GM19395 (cell line): ENCODE measurements at regions not wholly inside any gene's neighbourhood (a gene's known extent, or its start where the extent isn't known, plus 50 kb on each side); places are given as distances from the start of the nearest gene placed in this dataset.

Experiments
- ATAC-seq: cut with Tn5 transposase; IDR thresholded peaks from one replicate; pipeline ENCODE4 v1.9.1; 2021; ENCODE audit warnings: mild to moderate bottlenecking, moderate library complexity; ENCODE audit not compliant: unreplicated experiment

DNA sequence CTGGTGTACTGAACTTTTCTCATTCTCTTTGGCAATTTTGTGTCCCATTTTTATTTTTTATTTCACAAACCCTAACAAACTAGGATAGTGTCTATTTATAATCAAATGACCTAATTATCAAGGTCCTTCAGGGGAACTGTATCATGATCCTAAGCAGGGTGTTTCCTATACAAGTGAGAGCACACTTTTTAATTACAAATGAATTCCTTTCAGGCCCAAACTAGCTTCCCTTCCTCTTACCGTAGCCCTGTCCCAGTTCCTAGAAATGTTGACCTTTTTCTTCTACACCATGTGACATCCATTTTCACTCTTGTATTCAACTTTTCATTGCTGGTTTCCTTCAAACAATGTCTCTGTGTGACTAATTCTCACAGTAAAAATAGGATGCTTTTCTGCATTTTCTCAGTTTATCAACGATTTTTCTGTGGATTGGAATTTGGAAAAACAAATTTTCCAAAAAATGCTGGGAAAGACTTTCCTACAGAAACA is 411.4 kb downstream of the CCDC91 start:
- ATAC-seq, result no peak

DNA sequence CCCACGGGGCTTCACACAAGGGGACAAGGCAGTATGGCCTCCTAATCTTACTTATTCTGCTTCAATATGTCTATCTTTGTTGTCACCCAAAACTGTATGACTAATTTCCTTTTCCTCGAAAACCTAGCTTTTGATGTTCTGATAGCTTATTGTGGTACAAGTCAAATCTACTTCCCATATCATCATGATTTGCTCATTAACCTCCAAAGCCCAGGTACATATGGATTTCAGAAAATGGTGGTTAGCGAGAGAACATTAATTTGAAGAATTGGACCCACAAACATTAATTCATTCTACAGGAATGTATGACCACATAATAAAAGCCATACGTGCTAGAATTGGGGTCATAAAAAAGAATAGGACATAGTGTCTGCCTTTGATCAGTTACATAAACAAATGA is 412.5 kb downstream of the CCDC91 start:
- no peak for ATAC-seq

DNA sequence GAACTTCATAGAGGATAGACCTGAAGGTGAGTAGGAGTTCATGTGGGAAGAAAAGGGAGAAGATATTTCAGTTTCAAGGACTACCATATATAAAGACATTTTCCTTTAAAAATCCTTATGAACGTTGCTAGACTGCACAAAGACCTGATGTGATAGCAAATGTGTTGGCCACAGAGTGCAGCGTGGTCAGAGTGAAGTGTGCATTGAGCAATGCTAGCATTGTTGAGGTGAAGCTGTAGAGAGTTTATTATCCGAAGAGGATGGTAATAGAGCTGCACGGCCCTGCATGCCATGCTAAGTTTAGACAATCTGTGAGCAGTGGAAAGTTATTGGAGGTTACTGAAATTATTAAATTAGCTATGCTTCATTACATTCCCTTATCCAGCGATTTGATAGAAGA is 413.0 kb downstream of the CCDC91 start:
- ATAC-seq, result no peak

DNA sequence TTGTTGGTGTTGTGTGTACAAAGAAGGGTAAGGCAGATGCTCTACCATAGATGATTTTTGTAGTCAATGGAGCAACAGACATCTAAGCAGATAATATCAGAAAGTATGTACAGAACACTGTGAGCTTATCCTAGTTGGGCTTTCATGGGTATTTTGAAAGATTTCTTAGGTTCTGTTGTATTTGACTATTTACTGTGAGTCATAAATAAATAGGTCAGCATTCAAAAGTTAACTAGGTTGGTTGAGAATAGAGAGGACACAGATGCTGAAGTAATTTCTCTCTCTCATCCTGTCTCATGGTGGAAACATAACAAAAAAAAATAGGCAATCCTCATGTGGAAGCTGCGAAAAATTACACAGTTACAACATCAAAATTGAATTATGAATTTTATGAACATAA is 413.5 kb downstream of the CCDC91 start:
- ATAC-seq, result no peak

DNA sequence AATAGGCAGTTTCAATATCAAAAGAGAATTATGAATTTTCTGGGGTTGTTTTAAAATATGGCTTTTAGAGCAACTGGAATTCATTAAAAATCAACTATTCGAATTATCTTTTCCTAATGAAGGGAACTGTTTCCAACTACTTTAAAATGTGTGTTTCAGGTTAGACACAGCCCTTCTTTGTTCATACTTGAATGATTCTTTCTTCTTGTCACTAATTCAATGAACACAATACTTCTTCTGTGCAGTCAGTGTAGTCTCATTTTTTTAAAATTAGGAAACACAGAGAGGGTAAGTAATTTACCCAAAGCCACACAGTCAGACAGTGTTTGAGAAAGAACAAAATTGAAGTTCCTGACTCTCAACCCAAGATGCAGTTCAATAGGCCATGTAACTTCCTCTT is 414.0 kb downstream of the CCDC91 start:
- ATAC-seq, result no peak

DNA sequence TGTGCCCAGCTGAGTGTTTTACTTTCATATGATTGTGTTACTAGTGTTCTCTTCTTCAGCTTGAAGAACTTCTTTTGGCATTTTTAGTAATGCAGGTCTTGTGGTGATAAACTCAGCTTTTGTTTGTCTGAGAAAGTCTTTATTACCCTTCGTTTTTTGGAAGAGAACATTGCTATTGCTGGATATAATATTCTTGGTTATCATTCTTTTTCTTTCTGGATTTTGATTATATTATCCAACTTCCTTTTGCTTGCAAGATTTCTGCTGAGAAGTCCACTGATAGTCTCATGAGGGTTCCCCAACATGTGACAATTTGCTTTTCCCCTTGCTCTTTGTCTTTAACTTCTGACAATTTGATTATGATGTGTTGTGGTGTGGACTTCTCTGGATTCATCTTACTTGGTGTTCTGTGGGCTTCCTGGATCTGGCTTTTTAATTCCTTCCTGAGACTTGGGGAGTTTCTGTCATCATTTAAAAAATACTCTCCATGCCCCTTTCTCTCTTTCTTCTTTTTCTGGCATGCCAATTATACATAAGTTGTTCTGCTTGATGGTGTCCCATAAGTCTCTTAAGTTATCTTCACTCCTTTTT is 416.8 kb downstream of the CCDC91 start:
- no peak for ATAC-seq

DNA sequence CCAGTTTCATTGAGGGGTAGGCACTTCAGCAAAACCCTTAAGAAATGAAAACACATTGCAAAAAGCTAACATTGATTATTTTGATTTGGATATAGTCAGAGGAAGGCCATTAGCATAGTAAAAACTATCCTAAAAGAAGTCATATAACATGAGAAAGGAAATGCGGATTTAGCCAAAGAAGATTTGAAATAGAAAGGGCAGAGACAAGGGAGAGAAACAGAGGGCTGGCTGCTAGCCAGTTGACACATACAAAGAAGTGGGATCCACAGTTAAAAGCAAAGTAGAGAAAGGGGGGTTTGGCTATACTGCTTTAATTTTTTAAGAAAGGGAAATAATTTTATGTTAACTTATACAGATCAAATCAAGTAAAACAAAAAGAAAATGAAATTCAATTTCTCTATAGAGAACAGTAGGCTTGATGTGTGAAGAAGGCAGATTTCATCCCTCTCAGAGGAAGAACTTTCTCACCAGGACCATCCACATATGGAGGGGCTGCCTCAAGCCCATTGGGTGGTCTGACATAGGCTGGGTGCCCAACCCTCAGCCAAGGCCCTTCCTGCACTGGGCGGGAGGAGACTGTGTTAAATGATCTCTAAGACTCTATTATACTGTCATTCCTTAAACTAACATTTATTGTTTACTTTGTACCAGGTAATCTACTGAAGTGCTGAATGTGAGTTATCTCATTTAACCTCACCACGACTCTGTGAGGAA is 420.3 kb downstream of the CCDC91 start:
- ATAC-seq, result no peak

DNA sequence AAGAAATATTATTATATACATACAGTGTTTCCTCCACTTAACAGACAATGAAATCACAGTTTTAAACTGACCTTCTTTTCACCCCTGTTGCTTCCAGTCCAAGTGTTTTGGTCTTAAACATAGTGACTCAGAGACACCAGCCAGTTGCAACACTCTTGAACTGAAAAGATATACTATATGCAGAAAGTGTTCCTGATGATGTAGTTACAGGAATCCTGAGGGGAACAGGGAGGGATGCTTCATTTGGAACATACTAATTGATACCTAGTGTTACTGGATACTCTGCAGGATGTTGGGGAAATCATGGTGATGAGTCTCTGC is 420.8 kb downstream of the CCDC91 start:
- ATAC-seq, result no peak

DNA sequence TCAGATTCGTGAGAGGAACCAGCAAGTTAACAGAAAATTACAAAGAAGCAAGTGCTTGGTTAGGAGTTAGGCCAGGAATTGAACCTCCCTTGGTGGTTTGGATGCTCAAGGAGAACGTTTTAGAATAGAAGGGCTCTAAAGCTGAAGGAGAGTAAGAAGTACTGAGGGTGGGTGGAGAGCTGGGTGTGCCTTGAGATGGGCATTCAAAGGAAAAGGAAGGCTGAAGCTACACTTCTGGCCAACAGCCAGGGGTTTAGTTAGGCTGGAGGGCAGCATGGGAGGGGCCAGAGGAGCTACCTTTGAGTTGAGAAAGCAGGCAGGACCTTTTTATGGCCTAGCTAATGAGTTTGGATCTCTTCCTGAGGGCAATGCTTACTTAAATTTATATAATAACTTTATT is 421.2 kb downstream of the CCDC91 start:
- no peak for ATAC-seq

DNA sequence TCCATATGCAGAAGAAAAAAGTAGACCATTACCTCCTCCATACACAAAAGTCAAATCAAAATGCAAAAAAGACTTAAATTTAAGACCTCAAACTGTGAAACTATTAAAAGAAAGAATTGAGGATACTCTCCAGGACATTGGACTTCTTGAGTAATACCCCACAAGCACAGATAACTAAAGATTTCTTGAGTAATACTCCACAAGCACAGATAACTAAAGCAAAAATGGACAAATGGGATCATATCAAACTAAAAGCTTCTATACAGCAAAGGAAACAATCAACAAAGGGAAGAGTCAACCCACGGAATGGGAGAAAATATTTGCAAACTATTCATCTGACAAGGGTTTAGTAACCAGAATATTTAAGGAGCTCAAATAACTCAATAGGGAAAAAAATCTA is 427.9 kb downstream of the CCDC91 start:
- ATAC-seq, result no peak

DNA sequence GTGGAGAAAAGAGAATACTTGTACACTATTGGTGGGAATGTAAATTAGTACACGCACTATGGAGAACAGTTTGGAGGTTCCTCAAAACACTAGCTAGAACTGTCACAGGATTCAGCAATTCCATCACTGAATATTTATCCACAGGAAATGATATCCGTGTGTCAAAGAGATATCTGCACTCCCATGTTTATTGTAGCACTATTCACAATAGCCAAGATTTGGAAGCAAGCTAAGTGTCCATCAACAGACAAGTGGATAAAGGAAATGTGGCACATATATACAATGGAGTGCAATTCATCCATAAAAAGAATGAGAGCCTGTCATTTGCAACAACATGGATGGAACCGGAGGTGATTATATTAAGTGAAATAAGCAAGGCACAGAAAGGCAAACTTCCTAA is 428.5 kb downstream of the CCDC91 start:
- ATAC-seq, result no peak

DNA sequence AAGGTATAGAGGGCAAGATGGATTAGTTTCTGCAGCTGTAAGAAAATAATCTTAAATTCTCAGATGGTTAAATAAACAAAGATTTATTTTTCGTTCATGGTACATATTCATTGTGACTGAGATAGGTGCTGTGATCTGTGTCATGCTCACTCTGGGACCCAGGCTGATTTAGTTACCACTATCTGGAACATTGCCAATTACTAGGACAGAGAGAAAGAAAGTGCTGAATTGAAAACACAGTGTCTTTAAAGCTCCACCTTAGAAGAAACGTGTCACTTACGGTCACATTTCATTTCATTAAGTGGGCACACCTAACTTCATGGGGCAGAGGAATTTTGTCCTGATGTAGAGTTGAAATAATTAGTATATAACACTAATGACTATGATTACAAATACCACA is 430.0 kb downstream of the CCDC91 start:
- ATAC-seq, result no peak

DNA sequence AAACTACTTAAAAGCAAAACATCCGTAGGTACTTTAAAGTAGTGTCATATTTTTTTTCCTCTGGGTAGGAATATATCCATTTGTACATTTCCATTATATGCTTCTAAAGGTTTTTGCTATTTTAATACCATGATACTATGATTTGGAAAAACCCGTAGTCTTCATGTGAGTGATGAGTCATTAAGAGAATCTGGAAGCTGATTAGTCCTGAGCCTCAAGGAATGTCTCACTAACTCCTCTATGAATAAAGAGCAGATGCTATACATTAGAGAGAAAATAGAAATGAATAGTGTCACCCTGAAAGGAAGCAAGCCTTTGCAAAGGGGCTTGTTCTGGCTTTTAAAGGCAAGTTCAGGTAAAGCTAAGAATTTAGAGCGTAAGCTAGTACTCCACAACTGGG is 432.1 kb downstream of the CCDC91 start:
- ATAC-seq, result no peak

DNA sequence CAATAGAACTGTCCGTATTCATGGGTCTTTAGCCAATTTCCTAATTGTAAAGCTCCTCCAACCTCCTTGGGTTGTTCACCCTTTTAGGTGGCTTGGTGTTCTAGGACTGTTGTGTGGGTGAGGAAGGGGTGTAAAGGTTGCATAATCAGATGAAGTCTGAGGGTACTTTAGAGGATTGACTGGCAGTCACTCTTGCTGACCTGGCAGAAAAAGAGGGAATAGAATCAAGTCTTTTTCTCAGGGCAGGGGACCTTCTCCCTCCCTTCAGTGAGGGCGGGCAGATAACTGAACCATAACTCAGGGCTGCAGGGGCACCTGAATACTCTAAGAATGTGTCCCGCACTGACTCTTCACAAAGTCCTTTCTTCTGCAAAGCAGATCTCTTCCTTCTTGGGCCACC is 436.2 kb downstream of the CCDC91 start:
- ATAC-seq, result no peak

DNA sequence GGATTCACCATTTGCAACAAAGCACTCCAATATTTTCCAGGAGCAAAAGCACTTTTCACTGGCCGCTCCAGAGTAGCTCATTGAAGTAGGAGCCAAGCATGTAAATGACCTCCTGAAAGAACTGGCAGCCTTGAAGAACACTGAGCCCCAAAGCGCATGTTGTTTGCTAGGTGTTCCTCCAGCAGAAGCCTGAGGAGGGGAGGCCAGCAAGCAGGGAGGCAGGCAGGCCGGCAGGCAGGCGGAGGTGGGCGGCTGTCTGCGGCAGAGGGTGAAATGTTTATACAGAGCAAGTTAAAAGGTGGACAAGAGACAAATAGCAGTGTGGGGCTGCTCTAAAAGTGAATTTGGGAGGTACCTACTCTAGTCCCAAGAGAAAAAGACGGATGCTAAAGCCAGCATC is 439.4 kb downstream of the CCDC91 start:
- no peak for ATAC-seq

DNA sequence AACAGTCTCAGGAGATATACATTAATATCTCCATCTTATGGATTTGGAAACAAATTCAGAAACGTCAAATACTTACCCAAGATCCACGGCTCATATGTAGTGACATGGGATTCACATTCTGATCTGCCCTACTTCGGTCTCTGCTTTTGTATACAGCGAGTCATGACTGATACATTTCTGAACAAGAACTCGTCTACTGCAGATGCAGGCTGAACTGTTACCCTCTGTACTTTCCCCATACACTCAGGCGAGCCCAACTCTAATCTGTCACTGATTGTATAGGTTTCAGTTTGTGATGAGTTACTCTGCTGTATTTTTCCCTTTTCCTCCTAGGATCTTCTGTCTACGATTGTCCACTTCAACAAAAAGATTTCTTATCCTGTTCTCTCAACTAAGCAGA is 441.6 kb downstream of the CCDC91 start:
- ATAC-seq, result no peak

DNA sequence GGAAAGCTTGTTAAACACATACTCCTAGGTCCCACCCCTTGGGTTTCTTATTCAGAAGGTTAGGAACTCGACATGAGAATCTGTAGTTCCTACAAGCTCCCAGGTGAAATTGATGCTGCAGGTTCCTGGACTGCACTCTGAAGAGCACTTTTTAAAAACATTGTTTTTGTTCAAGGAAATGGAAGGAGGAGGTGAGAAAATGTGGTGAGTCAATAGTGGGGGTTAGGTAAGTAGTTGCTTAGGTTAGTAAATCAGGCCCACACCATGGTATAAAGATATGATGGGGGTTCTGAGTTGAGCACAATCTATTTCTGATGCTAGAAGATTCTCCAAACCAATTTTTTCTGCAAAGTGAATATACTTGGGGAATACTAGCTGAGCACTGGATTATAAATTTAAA is 450.3 kb downstream of the CCDC91 start:
- ATAC-seq, result no peak

DNA sequence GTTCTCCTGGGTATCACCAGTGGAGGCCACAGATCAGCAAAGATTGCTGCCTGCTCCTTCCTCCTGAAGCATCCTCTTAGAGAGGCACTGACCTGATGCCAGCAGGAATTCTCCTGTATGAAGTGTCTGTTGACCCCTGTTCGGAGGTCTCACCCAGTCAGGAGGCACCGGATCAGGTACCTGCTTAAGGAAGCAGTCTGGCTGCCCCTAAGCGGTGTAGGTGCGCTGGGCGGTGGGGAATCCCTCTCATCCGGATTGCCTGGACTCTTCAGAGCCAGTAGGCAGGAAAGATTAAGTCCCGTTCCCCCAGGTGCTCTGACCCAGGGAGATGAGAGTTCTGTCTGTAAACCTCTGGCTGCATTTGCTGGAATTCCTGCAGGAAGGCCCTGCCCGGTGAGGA is 455.2 kb downstream of the CCDC91 start:
- ATAC-seq, result no peak

DNA sequence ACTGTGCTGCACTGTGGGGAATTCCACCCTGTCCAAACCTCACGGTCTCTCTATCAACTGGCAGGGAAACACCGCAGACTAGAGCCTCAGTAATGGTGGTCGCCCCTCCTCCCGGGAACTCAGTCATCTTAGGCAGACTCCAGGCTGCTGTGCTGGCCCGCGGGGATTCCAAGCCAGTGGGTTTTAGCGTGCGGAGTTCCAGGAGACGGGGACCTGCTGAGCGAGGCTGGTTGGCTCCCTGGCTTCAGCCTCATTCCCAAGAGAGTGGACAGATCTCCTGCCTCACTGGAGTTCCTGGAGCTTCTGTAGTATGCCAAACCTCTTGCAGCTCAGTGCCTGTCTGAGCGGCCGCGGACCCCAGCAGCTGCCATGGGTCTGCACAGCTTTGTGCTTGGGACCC is 455.6 kb downstream of the CCDC91 start:
- ATAC-seq, result no peak

DNA sequence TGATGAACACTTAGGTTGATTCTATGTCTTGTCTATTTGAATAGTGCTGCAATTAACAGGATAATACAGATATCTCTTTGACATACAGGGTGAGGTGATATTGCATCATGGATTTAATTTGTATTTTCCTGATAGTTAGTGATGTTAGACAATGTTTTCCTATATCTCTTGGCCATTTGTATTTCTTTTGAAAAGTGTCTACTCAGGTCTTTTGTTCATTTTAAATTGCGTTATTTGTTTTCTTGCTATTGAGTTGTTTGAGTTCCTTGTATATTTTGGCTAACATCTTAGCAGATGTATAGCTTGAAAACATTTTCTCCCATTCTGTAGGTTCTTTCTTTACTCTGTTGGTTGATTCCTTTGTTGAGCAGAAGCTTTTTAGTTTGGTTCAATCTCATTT is 460.6 kb downstream of the CCDC91 start:
- no peak for ATAC-seq

DNA sequence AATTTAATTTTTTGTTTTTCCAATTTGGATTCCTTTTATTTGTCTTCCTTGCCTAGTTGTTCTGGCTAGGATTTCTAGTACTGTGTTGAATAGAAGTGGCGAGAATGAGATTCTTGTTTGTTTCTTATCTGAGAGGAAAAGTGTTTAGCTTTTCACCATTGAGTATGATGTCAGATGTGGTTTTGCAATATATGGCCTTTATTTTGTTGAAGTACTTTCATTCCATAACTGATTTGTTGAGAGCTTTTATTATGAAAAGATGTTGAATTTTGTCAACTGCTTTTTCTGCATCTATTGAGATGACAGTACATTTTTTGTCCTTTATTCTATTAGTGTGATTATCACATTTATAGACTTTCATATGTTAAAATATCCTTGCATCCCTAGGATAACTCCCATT is 462.0 kb downstream of the CCDC91 start:
- ATAC-seq, result no peak

DNA sequence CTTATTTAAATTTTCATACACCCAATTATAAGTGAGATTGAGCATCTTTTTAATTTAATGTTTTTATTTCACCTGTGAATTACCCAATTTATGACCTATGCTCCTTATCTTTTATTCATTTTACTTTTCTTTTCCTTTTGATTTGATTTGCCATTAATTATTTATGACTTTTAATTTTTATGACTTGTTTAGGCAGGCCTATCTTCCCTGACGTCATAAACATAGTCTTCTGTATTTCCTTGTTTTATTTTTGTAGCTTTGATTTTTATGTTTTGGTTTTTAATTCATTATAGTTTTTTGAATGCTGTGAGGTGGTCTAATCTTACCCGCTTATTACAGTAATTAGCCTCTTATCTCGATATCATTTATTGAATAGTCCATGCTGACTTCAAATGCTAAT is 467.1 kb upstream of the FAR2 start:
- no peak for ATAC-seq

DNA sequence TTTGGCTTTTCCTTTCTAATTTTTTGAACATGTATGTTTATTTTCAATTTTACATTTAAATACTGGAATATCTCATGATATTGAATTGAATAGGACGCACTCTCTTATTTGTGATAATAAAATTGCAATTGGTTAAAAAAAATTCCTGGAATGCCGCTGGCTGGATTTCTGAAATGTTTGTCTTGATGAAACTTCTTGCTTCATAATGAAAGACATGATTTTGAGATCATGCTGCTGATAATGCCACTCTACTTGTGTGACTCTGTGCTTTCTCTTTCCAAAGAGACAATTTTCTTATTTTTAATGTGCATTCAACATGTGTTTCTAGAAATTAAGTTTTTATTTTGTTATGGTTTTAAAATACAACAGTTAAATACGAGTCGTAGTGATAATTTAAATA is 465.7 kb upstream of the FAR2 start:
- ATAC-seq, result no peak
